H1 (cell line): ENCODE measurements at regions not wholly inside any gene's neighbourhood (a gene's known extent, or its start where the extent isn't known, plus 50 kb on each side); places are given as distances from the start of the nearest gene placed in this dataset.

Experiments
- CTCF ChIA-PET: fragments of 300-600 bp; sonication (Branson Sonifier 250); formaldehyde crosslinking; loops from one replicate; lab custom pipeline; 2021; ENCODE audit not compliant: partially characterized antibody; lab: Charles Lee
- POLR2A ChIA-PET: fragments of 300-600 bp; sonication (Branson Sonifier 250); formaldehyde crosslinking; loops from one replicate; lab custom pipeline; 2021; ENCODE audit warnings: inconsistent platforms; ENCODE audit not compliant: partially characterized antibody; lab: Charles Lee
- DNase-seq, 2 experiments: peaks; one replicate each; pipeline versions ENCODE4 v3.0.0 to v3.0.0-alpha.2; 2010 to 2022; ENCODE audit warnings: low spot score in 2 of 2, low read depth in 1 of 2, mixed read lengths in 1 of 2
- FAIRE-seq: peaks from 2 replicates; lab custom pipeline; 2011; peaks lifted over from hg19 to GRCh38; lab: Jason Lieb, UNC
- H2AFZ ChIP-seq: 2 replicates; pipeline ENCODE4 v1.8.1; 2012; ENCODE audit warnings: low read length, inconsistent platforms
- H2AK5ac ChIP-seq: 2 replicates; pipeline ENCODE4 v1.6.1; 2013; ENCODE audit warnings: low read depth, low read length
- H2BK120ac ChIP-seq: replicated peaks from 2 replicates; pipeline ENCODE3; 2013; ENCODE audit warnings: low read depth, low read length, inconsistent platforms
- H2BK12ac ChIP-seq: 2 replicates; pipeline ENCODE4 v1.6.1; 2013; ENCODE audit warnings: low read depth, low read length
- H2BK15ac ChIP-seq: 2 replicates; pipeline ENCODE4 v1.6.1; 2013; ENCODE audit warnings: low read length
- H2BK20ac ChIP-seq: 2 replicates; pipeline ENCODE4 v1.6.1; 2013; ENCODE audit warnings: low read length
- H2BK5ac ChIP-seq: 2 replicates; pipeline ENCODE4 v1.6.1; 2013; ENCODE audit warnings: low read depth, low read length
- H3K14ac ChIP-seq: 2 replicates; pipeline ENCODE4 v1.6.1; 2013; ENCODE audit warnings: inconsistent platforms; ENCODE audit not compliant: insufficient read length
- H3K18ac ChIP-seq: 2 replicates; pipeline ENCODE4 v1.6.1; 2013; ENCODE audit warnings: low read length; ENCODE audit errors: extremely low read depth
- H3K23ac ChIP-seq: 2 replicates; pipeline ENCODE4 v1.6.1; 2013; ENCODE audit warnings: inconsistent platforms; ENCODE audit not compliant: insufficient read length
- H3K23me2 ChIP-seq: 2 replicates; pipeline ENCODE4 v1.6.1; 2013; ENCODE audit warnings: low read depth, low read length
- H3K27ac ChIP-seq: 2 replicates; pipeline ENCODE4 v1.6.1; 2011; ENCODE audit warnings: low read depth, low read length, inconsistent platforms
- H3K27me3 ChIP-seq, 4 experiments: replicated peaks in 1 of 4; 1 replicate in 1 of 4; 2 replicates in 3 of 4; pipeline versions ENCODE4 v1.6.1 to v1.8.1; 2011 to 2013; ENCODE audit warnings: low read length in 3 of 4, mild to moderate bottlenecking in 3 of 4, inconsistent platforms in 2 of 4, mixed read lengths in 2 of 4, moderate library complexity in 1 of 4; ENCODE audit not compliant: control insufficient read depth in 3 of 4, insufficient read depth in 3 of 4; ENCODE audit errors: extremely low read depth in 1 of 4
- H3K36me3 ChIP-seq, 4 experiments: 2 replicates each; pipeline versions ENCODE4 v1.6.1 to v1.8.1; 2011 to 2013; ENCODE audit warnings: mild to moderate bottlenecking in 4 of 4, low read length in 3 of 4, moderate library complexity in 2 of 4, control low read depth in 1 of 4, inconsistent platforms in 1 of 4; ENCODE audit not compliant: insufficient read depth in 4 of 4, control insufficient read depth in 2 of 4
- H3K4ac ChIP-seq: replicated peaks from 2 replicates; pipeline ENCODE3; 2013; ENCODE audit warnings: low read length, low read depth, mixed read lengths, inconsistent platforms; ENCODE audit not compliant: insufficient read length
- H3K4me1 ChIP-seq, 4 experiments: replicated peaks in 1 of 4; 1 replicate in 1 of 4; 2 replicates in 3 of 4; pipeline versions ENCODE4 v1.6.1 to v1.8.1; 2011 to 2013; ENCODE audit warnings: low read length in 3 of 4, inconsistent platforms in 2 of 4, mixed read lengths in 1 of 4; ENCODE audit not compliant: insufficient read depth in 4 of 4, control insufficient read depth in 3 of 4
- H3K4me2 ChIP-seq, 2 experiments: 2 replicates each; pipeline versions ENCODE4 v1.6.1 to v1.8.1; 2011 to 2013; ENCODE audit warnings: low read depth in 2 of 2, low read length in 2 of 2, control low read depth in 1 of 2, inconsistent platforms in 1 of 2, mild to moderate bottlenecking in 1 of 2; ENCODE audit not compliant: insufficient read depth in 1 of 2
- H3K4me3 ChIP-seq, 4 experiments: fragments of 200-600, 300-600 bp in 1 of 4; sonication (generic), shearing (Covaris generic), sonication (Bioruptor Twin) in 1 of 4; 2 replicates each; pipeline versions ENCODE4 v1.5.1 to v1.8.1; 2011 to 2016; ENCODE audit warnings: low read length in 4 of 4, low read depth in 3 of 4, control low read depth in 2 of 4, inconsistent platforms in 2 of 4, mild to moderate bottlenecking in 2 of 4, mixed read lengths in 1 of 4, moderate library complexity in 1 of 4; ENCODE audit not compliant: insufficient read depth in 2 of 4; ENCODE audit errors: extremely low read depth in 1 of 4
- H3K56ac ChIP-seq: replicated peaks from 2 replicates; pipeline ENCODE3; 2013; ENCODE audit warnings: low read depth, mild to moderate bottlenecking, mixed read lengths, low read length, inconsistent platforms; ENCODE audit not compliant: insufficient read length
- H3K79me1 ChIP-seq: 2 replicates; pipeline ENCODE4 v1.6.1; 2013; ENCODE audit warnings: low read depth, low read length, control low read depth
- H3K79me2 ChIP-seq, 2 experiments: 2 replicates each; pipeline versions ENCODE4 v1.6.1 to v1.8.1; 2012 to 2013; ENCODE audit warnings: low read length in 2 of 2, mild to moderate bottlenecking in 2 of 2, inconsistent platforms in 1 of 2; ENCODE audit not compliant: insufficient read depth in 2 of 2, control insufficient read depth in 1 of 2
- H3K9ac ChIP-seq, 4 experiments: replicated peaks in 1 of 4; 1 replicate in 1 of 4; 2 replicates in 3 of 4; pipeline versions ENCODE4 v1.6.1 to v1.8.1; 2011 to 2013; ENCODE audit warnings: low read depth in 3 of 4, low read length in 3 of 4, control low read depth in 2 of 4, mild to moderate bottlenecking in 2 of 4, moderate library complexity in 2 of 4, inconsistent platforms in 1 of 4; ENCODE audit errors: extremely low read depth in 1 of 4
- H3K9me3 ChIP-seq, 2 experiments: 2 replicates each; pipeline versions ENCODE4 v1.6.1 to v1.8.1; 2012 to 2013; ENCODE audit warnings: mild to moderate bottlenecking in 2 of 2, moderate library complexity in 2 of 2, control low read depth in 1 of 2, inconsistent platforms in 1 of 2, low read depth in 1 of 2, low read length in 1 of 2, mixed read lengths in 1 of 2; ENCODE audit not compliant: insufficient read depth in 2 of 2
- H4K20me1 ChIP-seq, 2 experiments: replicated peaks in 1 of 2; 2 replicates each; pipeline versions ENCODE3 to v1.8.1; 2011 to 2013; ENCODE audit warnings: inconsistent platforms in 2 of 2, low read length in 2 of 2, mild to moderate bottlenecking in 1 of 2; ENCODE audit not compliant: insufficient read depth in 2 of 2, control insufficient read depth in 1 of 2
- H4K5ac ChIP-seq: 2 replicates; pipeline ENCODE4 v1.6.1; 2013; ENCODE audit warnings: low read length, low read depth, mixed read lengths, inconsistent platforms; ENCODE audit not compliant: insufficient read length
- H4K8ac ChIP-seq: 2 replicates; pipeline ENCODE4 v1.8.0; 2013; ENCODE audit warnings: mild to moderate bottlenecking, moderate library complexity, low read length, inconsistent platforms; ENCODE audit not compliant: insufficient read depth; ENCODE audit errors: extremely low read depth
- H4K91ac ChIP-seq: replicated peaks from 2 replicates; pipeline ENCODE3; 2013; ENCODE audit warnings: low read length, mixed read lengths, inconsistent platforms; ENCODE audit not compliant: insufficient read length
- CHD1 ChIP-seq: IDR thresholded peaks from 2 replicates; pipeline ENCODE4 v1.6.1; 2012; ENCODE audit warnings: low read depth, low read length, improper control_type of control experiment
- EGR1 ChIP-seq: IDR thresholded peaks from 2 replicates; pipeline ENCODE4 v1.6.1; 2011; ENCODE audit warnings: low read depth, low read length, borderline replicate concordance
- HDAC2 ChIP-seq, 2 experiments: fragments of 300-600 bp in 1 of 2; sonication (generic) in 1 of 2; IDR thresholded peaks; 2 replicates each; pipeline ENCODE4 v1.6.1; 2011 to 2012; ENCODE audit warnings: low read depth in 2 of 2, low read length in 2 of 2, mild to moderate bottlenecking in 2 of 2, moderate library complexity in 2 of 2, borderline replicate concordance in 1 of 2, inconsistent platforms in 1 of 2
- JUND ChIP-seq: IDR thresholded peaks from 2 replicates; pipeline ENCODE4 v1.6.1; 2011; ENCODE audit warnings: mild to moderate bottlenecking, improper control_type of control experiment, low read length
- KDM1A ChIP-seq: fragments of 200-600, 300-600 bp; sonication (generic); IDR thresholded peaks from 2 replicates; pipeline ENCODE4 v1.7.1; 2016; ENCODE audit warnings: mild to moderate bottlenecking, low read length, borderline replicate concordance
- SAP30 ChIP-seq: fragments of 300-600 bp; sonication (generic); IDR thresholded peaks from 2 replicates; pipeline ENCODE4 v1.7.1; 2012; ENCODE audit warnings: low read length, moderate library complexity, mild to moderate bottlenecking, inconsistent platforms; ENCODE audit not compliant: insufficient read depth, insufficient replicate concordance
- SIN3A ChIP-seq, 2 experiments: IDR thresholded peaks in 1 of 2; conservative IDR thresholded peaks in 1 of 2; 2 replicates each; pipeline ENCODE4 v1.6.1; 2011 to 2012; ENCODE audit warnings: low read length in 2 of 2, improper control_type of control experiment in 1 of 2, low read depth in 1 of 2, mild to moderate bottlenecking in 1 of 2
- WGBS, 2 experiments: shearing (Covaris generic) in 1 of 2; methylation state at CpG; one replicate each; pipeline versions ENCODE4 v1.1.6 to v1.1.7; 2013 to 2015; ENCODE audit warnings: low lambda C conversion rate in 2 of 2, mixed read lengths in 2 of 2, inconsistent platforms in 1 of 2, low coverage in 1 of 2, missing lambda C conversion rate in 1 of 2; ENCODE audit not compliant: insufficient replicate concordance in 2 of 2, insufficient coverage in 1 of 2, insufficient read length in 1 of 2; ENCODE audit errors: extremely low coverage in 1 of 2, missing lambda C conversion rate in 1 of 2; 5-methylcytosine and 5-hydroxymethylcytosine counted together
- TF ChIP-seq, protein P1 (sequence below), 3 experiments: IDR thresholded peaks; 1 replicate in 2 of 3; 2 replicates in 1 of 3; pipeline versions ENCODE4 v1.5.1 to v1.6.1; 2011; ENCODE audit warnings: low read length in 3 of 3, mild to moderate bottlenecking in 3 of 3, inconsistent platforms in 2 of 3, low read depth in 1 of 3, moderate library complexity in 1 of 3; ENCODE audit not compliant: insufficient read depth in 1 of 3; ENCODE audit errors: control extremely low read depth in 1 of 3

DNA sequence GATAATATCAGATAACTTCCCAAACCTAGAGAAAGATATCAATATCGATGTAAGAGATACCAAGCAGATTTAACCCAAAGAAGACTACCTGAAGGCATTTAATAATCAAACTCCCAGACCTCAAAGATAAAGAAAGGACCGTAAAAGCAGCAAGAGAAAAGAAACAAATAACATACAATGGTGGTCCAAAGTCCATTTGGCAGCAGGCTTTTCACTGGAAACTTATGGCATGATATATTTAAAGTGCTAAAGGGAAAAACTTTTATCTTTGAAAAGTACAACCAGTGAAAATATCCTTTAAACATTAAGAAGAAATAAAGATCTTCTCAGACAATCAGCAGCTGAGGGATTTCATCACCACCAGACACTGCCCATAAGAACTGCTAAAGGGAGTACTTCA is 812.7 kb upstream of the ADAMTS5 start:
- TF ChIP-seq KDM1A (no peak), SAP30 (no peak), HDAC2 (IDR thresholded peaks at IDR 0.05; ENCODE audit: borderline replicate concordance in 1 of 2, low read depth in 2 of 2, low read length in 2 of 2) (no peak), SIN3A (conservative IDR thresholded peaks at IDR 0.05 in 1 of 2, IDR thresholded peaks at IDR 0.05 in 1 of 2; ENCODE audit: low read depth in 1 of 2, low read length in 2 of 2) (no peak), CHD1 (no peak), EGR1 (no peak), JUND (no peak)
- TF ChIP-seq, protein P1, sequence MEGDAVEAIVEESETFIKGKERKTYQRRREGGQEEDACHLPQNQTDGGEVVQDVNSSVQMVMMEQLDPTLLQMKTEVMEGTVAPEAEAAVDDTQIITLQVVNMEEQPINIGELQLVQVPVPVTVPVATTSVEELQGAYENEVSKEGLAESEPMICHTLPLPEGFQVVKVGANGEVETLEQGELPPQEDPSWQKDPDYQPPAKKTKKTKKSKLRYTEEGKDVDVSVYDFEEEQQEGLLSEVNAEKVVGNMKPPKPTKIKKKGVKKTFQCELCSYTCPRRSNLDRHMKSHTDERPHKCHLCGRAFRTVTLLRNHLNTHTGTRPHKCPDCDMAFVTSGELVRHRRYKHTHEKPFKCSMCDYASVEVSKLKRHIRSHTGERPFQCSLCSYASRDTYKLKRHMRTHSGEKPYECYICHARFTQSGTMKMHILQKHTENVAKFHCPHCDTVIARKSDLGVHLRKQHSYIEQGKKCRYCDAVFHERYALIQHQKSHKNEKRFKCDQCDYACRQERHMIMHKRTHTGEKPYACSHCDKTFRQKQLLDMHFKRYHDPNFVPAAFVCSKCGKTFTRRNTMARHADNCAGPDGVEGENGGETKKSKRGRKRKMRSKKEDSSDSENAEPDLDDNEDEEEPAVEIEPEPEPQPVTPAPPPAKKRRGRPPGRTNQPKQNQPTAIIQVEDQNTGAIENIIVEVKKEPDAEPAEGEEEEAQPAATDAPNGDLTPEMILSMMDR (IDR thresholded peaks at IDR 0.05; ENCODE audit: control extremely low read depth in 1 of 3, insufficient read depth in 1 of 3, low read depth in 1 of 3, low read length in 3 of 3), result no peak
- ChIA-PET POLR2A (no interaction called here), CTCF (interaction anchor here (0.6 kb wide), 1 partner anchor 1548 kb away, joined by 3 read pairs; no protein-coding TSS in a partner anchor)
- H3K4ac ChIP-seq, result no peak overlapping the region
- no peak overlapping the region for H3K14ac ChIP-seq
- no peak overlapping the region for H3K27ac ChIP-seq
- H3K23me2 ChIP-seq, result no peaks in the 10 kb centered on the region
- DNase-seq (no peak), FAIRE-seq (no peak)
- H3K79me1 ChIP-seq, result no peaks in the 10 kb centered on the region
- H2BK12ac ChIP-seq, result no peak overlapping the region
- H2BK20ac ChIP-seq, result no peak overlapping the region
- no peaks in the 10 kb centered on the region for H3K36me3 ChIP-seq
- H3K9ac ChIP-seq, result no peak overlapping the region
- no peak overlapping the region for H2BK120ac ChIP-seq
- H4K20me1 ChIP-seq, result no peaks in the 10 kb centered on the region
- H4K8ac ChIP-seq, result no peak overlapping the region
- no peak overlapping the region for H3K4me3 ChIP-seq
- no peak overlapping the region for H2AK5ac ChIP-seq
- no peaks in the 10 kb centered on the region for H3K9me3 ChIP-seq
- no peak overlapping the region for H3K18ac ChIP-seq
- no peaks in the 10 kb centered on the region for H3K79me2 ChIP-seq
- H3K23ac ChIP-seq, result no peak overlapping the region
- no peak overlapping the region for H3K4me2 ChIP-seq
- H2AFZ ChIP-seq, result no peak overlapping the region
- H3K56ac ChIP-seq, result no peak overlapping the region
- no peaks in the 10 kb centered on the region for H3K27me3 ChIP-seq
- no peak overlapping the region for H2BK5ac ChIP-seq
- no peak overlapping the region for H4K5ac ChIP-seq
- H2BK15ac ChIP-seq, result no peak overlapping the region
- no peaks in the 10 kb centered on the region for H3K4me1 ChIP-seq
- 83% methylated on average over 2 of the region's 2 CpGs; no CpG with 5 or more reads in 1 of the 2 experiments for WGBS, 2 experiments
- H4K91ac ChIP-seq, result no peak overlapping the region
